ENCODE measurements at regions not wholly inside any gene's neighbourhood (a gene's known extent, or its start where the extent isn't known, plus 50 kb on each side); places are given as distances from the start of the nearest gene placed in this dataset.
A peak's percentile ranks its signal among the peaks of the same experiment; 100 is the strongest.

GRCh38 chr1:203968761-203969160 lies 104.2 kb upstream of the SOX13 start:
- peaks cover 84% of the 10 kb centered on the region for H3K9me3 Mint-ChIP-seq
- H3K4me1 Mint-ChIP-seq: no peaks in the 10 kb centered on the region
- no peak overlapping the region for H3K27ac Mint-ChIP-seq
- no peak overlapping the region for H3K9ac ChIP-seq (ENCODE audit: extremely low read depth, low read length, poor library complexity, severe bottlenecking)
- H3K4me3 ChIP-seq (ENCODE audit: low read length): no peak overlapping the region
- no peak overlapping the region for H3K4me3 Mint-ChIP-seq
- H3K27ac ChIP-seq (ENCODE audit: low read depth, low read length): no peak overlapping the region
- peaks cover 1% of the 10 kb centered on the region for H3K36me3 Mint-ChIP-seq (ENCODE audit: low read depth)
- no peaks in the 10 kb centered on the region for H3K27me3 Mint-ChIP-seq (ENCODE audit: insufficient read depth)
- H3K36me3 ChIP-seq (ENCODE audit: control insufficient read depth, insufficient read depth, low read length): no peaks in the 10 kb centered on the region
- H3K27me3 ChIP-seq (ENCODE audit: control insufficient read depth, insufficient read depth, low read length, poor library complexity, severe bottlenecking): no peaks in the 10 kb centered on the region
- no peaks in the 10 kb centered on the region for H3K4me1 ChIP-seq (ENCODE audit: control insufficient read depth, insufficient read depth, low read length)
- WGBS, 2 experiments (ENCODE audit: insufficient coverage in 1 of 2, insufficient read length in 1 of 2): 94% methylated on average over 2 of the region's 2 CpGs; no CpG with 5 or more reads in 1 of the 2 experiments
- DNase-seq: no peak
- TF ChIP-seq CTCF (conservative IDR thresholded peaks at IDR 0.05): no peak
- peaks cover 61% of the 10 kb centered on the region for H3K9me3 ChIP-seq (ENCODE audit: control insufficient read depth, low read length)

GRCh38 chr1:203969846-203970245 lies 103.1 kb upstream of the SOX13 start:
- 91 to 94% methylated on average over 2 to 3 of the region's 3 CpGs for WGBS, 2 experiments (ENCODE audit: insufficient coverage in 1 of 2, insufficient read length in 1 of 2)
- Mint-ChIP-seq H3K36me3 (ENCODE audit: low read depth) (peaks cover 1% of the 10 kb centered on the region), H3K9me3 (peaks cover 85% of the 10 kb centered on the region), H3K4me1 (no peaks in the 10 kb centered on the region), H3K4me3 (no peak overlapping the region), H3K27me3 (ENCODE audit: insufficient read depth) (no peaks in the 10 kb centered on the region), H3K27ac (no peak overlapping the region)
- no peak for TF ChIP-seq CTCF (conservative IDR thresholded peaks at IDR 0.05)
- DNase-seq: no peak
- Histone ChIP-seq H3K4me3 (ENCODE audit: low read length) (no peak overlapping the region), H3K4me1 (ENCODE audit: control insufficient read depth, insufficient read depth, low read length) (no peaks in the 10 kb centered on the region), H3K9me3 (ENCODE audit: control insufficient read depth, low read length) (peaks cover 61% of the 10 kb centered on the region), H3K27me3 (ENCODE audit: control insufficient read depth, insufficient read depth, low read length, poor library complexity, severe bottlenecking) (no peaks in the 10 kb centered on the region), H3K9ac (ENCODE audit: extremely low read depth, low read length, poor library complexity, severe bottlenecking) (no peak overlapping the region), H3K36me3 (ENCODE audit: control insufficient read depth, insufficient read depth, low read length) (no peaks in the 10 kb centered on the region), H3K27ac (ENCODE audit: low read depth, low read length) (no peak overlapping the region)

DNA sequence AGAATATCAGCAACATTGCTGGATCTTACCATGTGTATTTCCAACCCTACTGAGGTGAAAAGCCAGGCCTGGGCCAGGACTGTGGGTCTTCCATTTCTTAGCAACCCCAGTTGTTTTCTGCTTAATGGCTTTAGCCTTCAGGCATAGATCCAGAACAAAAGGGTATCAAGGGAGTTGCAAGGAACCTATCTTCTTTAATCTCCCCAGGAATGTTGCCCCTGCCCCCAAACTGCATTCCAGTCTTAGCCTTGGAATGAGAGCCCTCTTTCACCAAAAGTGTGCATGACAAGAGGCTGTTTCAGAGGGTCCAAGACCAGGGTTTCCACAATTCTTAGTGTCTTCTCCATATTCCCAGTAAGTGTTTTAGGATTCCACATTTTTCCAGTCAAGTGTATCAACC lies 87.9 kb upstream of the SOX13 start:
- peaks cover 27% of the 10 kb centered on the region for H3K4me1 Mint-ChIP-seq

More for the DNA sequence above, 87.9 kb upstream of the SOX13 start:
- Histone ChIP-seq H3K36me3 (ENCODE audit: control insufficient read depth, insufficient read depth, low read length) (no peaks in the 10 kb centered on the region), H3K27me3 (ENCODE audit: control insufficient read depth, insufficient read depth, low read length, poor library complexity, severe bottlenecking) (no peaks in the 10 kb centered on the region), H3K9ac (ENCODE audit: extremely low read depth, low read length, poor library complexity, severe bottlenecking) (peak overlapping the region; percentile 80), H3K4me1 (ENCODE audit: control insufficient read depth, insufficient read depth, low read length) (peaks cover 7% of the 10 kb centered on the region), H3K9me3 (ENCODE audit: control insufficient read depth, low read length) (peaks cover 44% of the 10 kb centered on the region), H3K4me3 (ENCODE audit: low read length) (peak overlapping the region; percentile 78), H3K27ac (ENCODE audit: low read depth, low read length) (peak overlapping the region; percentile 45)
- peak; percentile 89 for DNase-seq
- peak overlapping the region; percentile 95 for H3K27ac Mint-ChIP-seq
- no peaks in the 10 kb centered on the region for H3K27me3 Mint-ChIP-seq (ENCODE audit: insufficient read depth)
- peaks cover 10% of the 10 kb centered on the region for H3K36me3 Mint-ChIP-seq (ENCODE audit: low read depth)
- H3K4me3 Mint-ChIP-seq: no peak overlapping the region
- H3K9me3 Mint-ChIP-seq: peaks cover 41% of the 10 kb centered on the region
- no peak for TF ChIP-seq CTCF (conservative IDR thresholded peaks at IDR 0.05)
